MM.1S (cell line): ENCODE measurements at regions not wholly inside any gene's neighbourhood (a gene's known extent, or its start where the extent isn't known, plus 50 kb on each side); places are given as distances from the start of the nearest gene placed in this dataset.

ENCODE experiments used
- DNase-seq: peaks from one replicate; pipeline ENCODE4 v3.0.0-alpha.2; 2015
- H2AFZ ChIP-seq: fragments of 300-600 bp; sonication (generic); 2 replicates; pipeline ENCODE4 v1.6.0; 2016; ENCODE audit warnings: antibody characterized with exemption, low read length
- H3F3A ChIP-seq: fragments of 300-600 bp; sonication (generic); 2 replicates; pipeline ENCODE4 v1.6.1; 2016; ENCODE audit warnings: mild to moderate bottlenecking, antibody characterized with exemption, low read length, moderate library complexity, mixed read lengths; ENCODE audit not compliant: insufficient read depth
- H3K27ac ChIP-seq: fragments of 300-600 bp; sonication (generic); 2 replicates; pipeline ENCODE4 v1.5.1; 2016; ENCODE audit warnings: mild to moderate bottlenecking, low read length
- H3K27me3 ChIP-seq: fragments of 300-600 bp; sonication (generic); replicated peaks from 2 replicates; pipeline ENCODE4 v1.6.0; 2016; ENCODE audit warnings: low read length; ENCODE audit not compliant: insufficient read depth
- H3K36me3 ChIP-seq: fragments of 300-600 bp; sonication (generic); replicated peaks from 2 replicates; pipeline ENCODE4 v1.6.1; 2016; ENCODE audit warnings: mild to moderate bottlenecking, low read length, mixed read lengths; ENCODE audit not compliant: insufficient read depth
- H3K4me1 ChIP-seq: fragments of 300-600 bp; sonication (generic); 2 replicates; pipeline ENCODE4 v1.6.1; 2016; ENCODE audit warnings: low read length, mixed read lengths
- H3K4me2 ChIP-seq: fragments of 300-600 bp; sonication (generic); 2 replicates; pipeline ENCODE4 v1.6.0; 2016; ENCODE audit warnings: low read depth, low read length
- H3K4me3 ChIP-seq: fragments of 300-600 bp; sonication (generic); 2 replicates; pipeline ENCODE4 v1.5.1; 2016; ENCODE audit warnings: low read length, mixed read lengths
- H3K79me2 ChIP-seq: fragments of 300-600 bp; sonication (generic); 2 replicates; pipeline ENCODE4 v1.6.1; 2016; ENCODE audit warnings: mixed run types, low read length, mixed read lengths
- H3K9ac ChIP-seq: fragments of 300-600 bp; sonication (generic); 2 replicates; pipeline ENCODE4 v1.6.1; 2016; ENCODE audit warnings: low read length, mixed read lengths
- H3K9me2 ChIP-seq: fragments of 300-600 bp; sonication (generic); replicated peaks from 2 replicates; pipeline ENCODE4 v1.6.1; 2016; ENCODE audit warnings: mild to moderate bottlenecking, low read length, mixed read lengths; ENCODE audit not compliant: insufficient read depth
- H3K9me3 ChIP-seq: fragments of 300-600 bp; sonication (generic); replicated peaks from 2 replicates; pipeline ENCODE4 v1.6.1; 2016; ENCODE audit warnings: mild to moderate bottlenecking, low read length, mixed read lengths; ENCODE audit not compliant: insufficient read depth
- H4K20me1 ChIP-seq: fragments of 300-600 bp; sonication (generic); 2 replicates; pipeline ENCODE4 v1.6.1; 2016; ENCODE audit warnings: mild to moderate bottlenecking, low read length, moderate library complexity, mixed read lengths; ENCODE audit not compliant: insufficient read depth
- EZH2 ChIP-seq: fragments of 300-600 bp; sonication (generic); optimal IDR thresholded peaks from 2 replicates; pipeline ENCODE3; 2017; ENCODE audit warnings: low read depth, mild to moderate bottlenecking, antibody characterized with exemption, low read length, mixed read lengths
- EZH2phosphoT487 ChIP-seq: fragments of 300-600 bp; sonication (generic); IDR thresholded peaks from 2 replicates; pipeline ENCODE4 v1.6.1; 2018; ENCODE audit warnings: antibody characterized with exemption, low read length
- TF ChIP-seq, protein P1 (sequence below): fragments of 300-600 bp; sonication (generic); IDR thresholded peaks from 2 replicates; pipeline ENCODE4 v1.5.1; 2016; ENCODE audit warnings: antibody characterized with exemption, low read length, mixed read lengths

GRCh38 chr5:67308988-67309688 lies 112.5 kb upstream of the CD180 start:
- TF ChIP-seq, protein P1, sequence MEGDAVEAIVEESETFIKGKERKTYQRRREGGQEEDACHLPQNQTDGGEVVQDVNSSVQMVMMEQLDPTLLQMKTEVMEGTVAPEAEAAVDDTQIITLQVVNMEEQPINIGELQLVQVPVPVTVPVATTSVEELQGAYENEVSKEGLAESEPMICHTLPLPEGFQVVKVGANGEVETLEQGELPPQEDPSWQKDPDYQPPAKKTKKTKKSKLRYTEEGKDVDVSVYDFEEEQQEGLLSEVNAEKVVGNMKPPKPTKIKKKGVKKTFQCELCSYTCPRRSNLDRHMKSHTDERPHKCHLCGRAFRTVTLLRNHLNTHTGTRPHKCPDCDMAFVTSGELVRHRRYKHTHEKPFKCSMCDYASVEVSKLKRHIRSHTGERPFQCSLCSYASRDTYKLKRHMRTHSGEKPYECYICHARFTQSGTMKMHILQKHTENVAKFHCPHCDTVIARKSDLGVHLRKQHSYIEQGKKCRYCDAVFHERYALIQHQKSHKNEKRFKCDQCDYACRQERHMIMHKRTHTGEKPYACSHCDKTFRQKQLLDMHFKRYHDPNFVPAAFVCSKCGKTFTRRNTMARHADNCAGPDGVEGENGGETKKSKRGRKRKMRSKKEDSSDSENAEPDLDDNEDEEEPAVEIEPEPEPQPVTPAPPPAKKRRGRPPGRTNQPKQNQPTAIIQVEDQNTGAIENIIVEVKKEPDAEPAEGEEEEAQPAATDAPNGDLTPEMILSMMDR: no peak
- TF ChIP-seq EZH2phosphoT487 (no peak), EZH2 (no peak)
- no peak overlapping the region for H3K4me2 ChIP-seq
- no peak overlapping the region for H3K4me3 ChIP-seq
- no peaks in the 10 kb centered on the region for H3K79me2 ChIP-seq
- no peaks in the 10 kb centered on the region for H3K27me3 ChIP-seq
- no peaks in the 10 kb centered on the region for H3K36me3 ChIP-seq
- no peaks in the 10 kb centered on the region for H3F3A ChIP-seq
- no peaks in the 10 kb centered on the region for H3K9me2 ChIP-seq
- H3K9me3 ChIP-seq: no peaks in the 10 kb centered on the region
- H3K4me1 ChIP-seq: no peaks in the 10 kb centered on the region
- H3K9ac ChIP-seq: no peak overlapping the region
- H4K20me1 ChIP-seq: no peaks in the 10 kb centered on the region
- H2AFZ ChIP-seq: no peak overlapping the region
- no peak for DNase-seq
- no peak overlapping the region for H3K27ac ChIP-seq

- Histone ChIP-seq H3K4me3 (no peak overlapping the region), H3F3A (no peaks in the 10 kb centered on the region), H3K36me3 (no peaks in the 10 kb centered on the region), H3K79me2 (no peaks in the 10 kb centered on the region), H3K9me3 (no peaks in the 10 kb centered on the region), H3K4me2 (no peak overlapping the region), H3K27ac (no peak overlapping the region), H3K9me2 (no peaks in the 10 kb centered on the region), H3K27me3 (no peaks in the 10 kb centered on the region), H3K4me1 (no peaks in the 10 kb centered on the region), H4K20me1 (no peaks in the 10 kb centered on the region), H2AFZ (no peak overlapping the region), H3K9ac (no peak overlapping the region)
- DNase-seq: no peak
- TF ChIP-seq EZH2phosphoT487: no peak
- no peak for TF ChIP-seq EZH2
- TF ChIP-seq, protein P1: no peak
Observed at GRCh38 chr5:67306965-67307607, 110.5 kb upstream of the CD180 start.

GRCh38 chr5:67305913-67306710 lies 109.5 kb upstream of the CD180 start:
- TF ChIP-seq EZH2 (no peak), EZH2phosphoT487 (no peak)
- TF ChIP-seq, protein P1: no peak
- H3K4me2 ChIP-seq: no peak overlapping the region

More at GRCh38 chr5:67305913-67306710, 109.5 kb upstream of the CD180 start:
- Histone ChIP-seq H2AFZ (no peak overlapping the region), H3K27ac (no peak overlapping the region), H3K4me1 (no peaks in the 10 kb centered on the region), H4K20me1 (no peaks in the 10 kb centered on the region), H3K9ac (no peak overlapping the region), H3K9me3 (no peaks in the 10 kb centered on the region), H3K4me3 (no peak overlapping the region), H3K79me2 (no peaks in the 10 kb centered on the region), H3K9me2 (no peaks in the 10 kb centered on the region), H3K36me3 (no peaks in the 10 kb centered on the region), H3F3A (no peaks in the 10 kb centered on the region), H3K27me3 (no peaks in the 10 kb centered on the region)
- no peak for DNase-seq
